K562 (cell line): ENCODE measurements at regions not wholly inside any gene's neighbourhood (a gene's known extent, or its start where the extent isn't known, plus 50 kb on each side); places are given as distances from the start of the nearest gene placed in this dataset.

Experiments
- ATAC-seq: fragments of 200-7000 bp; cut with Tn5 transposase; 3 replicates; pipeline ENCODE4 v1.9.1; 2020; ENCODE audit warnings: moderate library complexity
- BruUV-seq: library from RNA; stranded (reverse); fragments of 400-500 nt; replicated peaks from 2 replicates; lab custom pipeline; 2021; lab: Mats Ljungman, UMichigan
- CTCF ChIA-PET: fragments of 300-600 bp; formaldehyde crosslinking; extraction: SDS; loops from one replicate; lab custom pipeline; 2021; ENCODE audit warnings: low intra/inter-chr PET ratio; lab: Yijun Ruan, JAX
- POLR2A ChIA-PET: fragments of 300-600, 350-650 bp; sonication (Branson Sonifier 250); formaldehyde crosslinking; extraction: SDS; loops from one replicate; lab custom pipeline; 2021; ENCODE audit warnings: antibody characterized with exemption, inconsistent platforms; lab: Yijun Ruan, JAX
- DNase-seq, 4 experiments: peaks; one replicate each; pipeline versions ENCODE4 v3.0.0 to v3.0.0-alpha.2; 2011 to 2018; ENCODE audit warnings: low spot score in 3 of 4, mixed read lengths in 3 of 4; ENCODE audit errors: extremely low read depth in 1 of 4
- FAIRE-seq: peaks from 2 replicates; lab custom pipeline; 2011; peaks lifted over from hg19 to GRCh38; lab: Jason Lieb, UNC
- H2AFZ ChIP-seq: 2 replicates; pipeline ENCODE4 v1.6.0; 2011; ENCODE audit warnings: low read depth, low read length, control low read depth, inconsistent platforms
- H3K27ac ChIP-seq: fragments of 200-600 bp; 3 replicates; pipeline ENCODE4 v1.8.0; 2011; ENCODE audit warnings: low read depth, mild to moderate bottlenecking, control low read depth, inconsistent platforms, low read length, moderate library complexity, mixed read lengths; ENCODE audit errors: extremely low read depth
- H3K27me3 ChIP-seq, 2 experiments: fragments of 300-600 bp in 1 of 2; 2 replicates in 1 of 2; 3 replicates in 1 of 2; pipeline versions ENCODE4 v1.6.0 to v1.8.0; 2011; ENCODE audit warnings: inconsistent platforms in 2 of 2, low read length in 2 of 2, mild to moderate bottlenecking in 1 of 2, mixed read lengths in 1 of 2, moderate library complexity in 1 of 2; ENCODE audit not compliant: control insufficient read depth in 2 of 2, insufficient read depth in 2 of 2
- H3K36me3 ChIP-seq: fragments of 300-600 bp; 3 replicates; pipeline ENCODE4 v1.8.0; 2011; ENCODE audit warnings: mild to moderate bottlenecking, low read length, inconsistent platforms; ENCODE audit not compliant: control insufficient read depth, insufficient read depth
- H3K4me1 ChIP-seq, 2 experiments: fragments of 200-600 bp in 1 of 2; replicated peaks in 1 of 2; 2 replicates in 1 of 2; 3 replicates in 1 of 2; pipeline versions ENCODE4 v1.5.1 to v1.8.0; 2011; ENCODE audit warnings: inconsistent platforms in 2 of 2, low read length in 2 of 2, mild to moderate bottlenecking in 1 of 2, mixed read lengths in 1 of 2, moderate library complexity in 1 of 2; ENCODE audit not compliant: control insufficient read depth in 2 of 2, insufficient read depth in 2 of 2
- H3K4me2 ChIP-seq: 2 replicates; pipeline ENCODE4 v1.6.1; 2011; ENCODE audit warnings: low read length, control low read depth, inconsistent platforms, mixed read lengths; ENCODE audit not compliant: insufficient read depth
- H3K4me3 ChIP-seq: fragments of 200-600 bp; sonication (generic), shearing (Covaris generic); 2 replicates; pipeline ENCODE4 v1.5.1; 2016; ENCODE audit warnings: control low read depth, inconsistent platforms
- H3K79me2 ChIP-seq: fragments of 200-600 bp; 3 replicates; pipeline ENCODE4 v1.8.0; 2011; ENCODE audit warnings: low read length, inconsistent platforms; ENCODE audit not compliant: control insufficient read depth, insufficient read depth
- H3K9ac ChIP-seq, 2 experiments: 2 replicates each; pipeline versions ENCODE4 v1.6.0 to v1.6.1; 2011; ENCODE audit warnings: low read depth in 2 of 2, low read length in 2 of 2, control low read depth in 1 of 2, inconsistent platforms in 1 of 2, mild to moderate bottlenecking in 1 of 2, mixed read lengths in 1 of 2; ENCODE audit not compliant: insufficient read depth in 1 of 2
- H3K9me1 ChIP-seq: one replicate; pipeline ENCODE4 v1.6.0; 2011; ENCODE audit warnings: inconsistent platforms, mild to moderate bottlenecking, low read length, moderate library complexity; ENCODE audit not compliant: control insufficient read depth, insufficient read depth
- H3K9me3 ChIP-seq: replicated peaks from 2 replicates; pipeline ENCODE4 v1.5.1; 2011; ENCODE audit warnings: low read depth, low read length, inconsistent platforms; ENCODE audit not compliant: control insufficient read depth, insufficient read depth
- H4K20me1 ChIP-seq: replicated peaks from 2 replicates; pipeline ENCODE4 v1.6.1; 2011; ENCODE audit warnings: low read length, inconsistent platforms, mixed read lengths; ENCODE audit not compliant: control insufficient read depth, insufficient read depth
- IRF2 ChIP-seq: sonication (generic); formaldehyde crosslinking; IDR thresholded peaks from 2 replicates; pipeline ENCODE4 v1.8.1; 2022; ENCODE audit warnings: mild to moderate bottlenecking, missing genetic modification reagents
- KAT8 ChIP-seq: fragments of 450-650 bp; IDR thresholded peaks from 2 replicates; pipeline ENCODE4 v1.6.1; 2016; ENCODE audit warnings: low read depth, mild to moderate bottlenecking
- KLF10 ChIP-seq: fragments of 250-450 bp; sonication (Bioruptor Pico); IDR thresholded peaks from 2 replicates; pipeline ENCODE4 v1.6.1; 2021; ENCODE audit warnings: matching md5 sums
- MEF2A ChIP-seq: IDR thresholded peaks from 2 replicates; pipeline ENCODE4 v1.6.1; 2011; ENCODE audit warnings: low read depth, mild to moderate bottlenecking, low read length, moderate library complexity; ENCODE audit not compliant: control insufficient read depth
- NFRKB ChIP-seq: fragments of 450-650 bp; IDR thresholded peaks from 2 replicates; pipeline ENCODE4 v1.6.1; 2016; ENCODE audit warnings: low read depth
- PATZ1 ChIP-seq: fragments of 250-450 bp; sonication (Bioruptor Pico); IDR thresholded peaks from 2 replicates; pipeline ENCODE4 v1.5.0; 2020; ENCODE audit warnings: mild to moderate bottlenecking, borderline replicate concordance
- PURB ChIP-seq: sonication (generic); formaldehyde crosslinking; IDR thresholded peaks from 2 replicates; pipeline ENCODE4 v1.9.0; 2021; ENCODE audit warnings: low read depth, mild to moderate bottlenecking, missing genetic modification reagents
- RFX1 ChIP-seq: fragments of 450-650 bp; IDR thresholded peaks from 2 replicates; pipeline ENCODE4 v1.6.1; 2016; ENCODE audit warnings: mild to moderate bottlenecking, moderate library complexity
- SP2 ChIP-seq: IDR thresholded peaks from 2 replicates; pipeline ENCODE4 v1.6.1; 2011; ENCODE audit warnings: mild to moderate bottlenecking, low read depth, low read length, moderate library complexity; ENCODE audit not compliant: poor library complexity, severe bottlenecking; ENCODE audit errors: extremely low read depth
- SPI1 ChIP-seq: IDR thresholded peaks from 2 replicates; pipeline ENCODE4 v1.6.1; 2011; ENCODE audit warnings: low read depth, low read length, control low read depth, borderline replicate concordance
- STAG1 ChIP-seq: sonication (generic); formaldehyde crosslinking; IDR thresholded peaks from 2 replicates; pipeline ENCODE4 v1.5.0; 2020; ENCODE audit warnings: missing genetic modification reagents, borderline replicate concordance
- ZNF197 ChIP-seq: fragments of 200-800 bp; sonication (Bioruptor generic); IDR thresholded peaks from 2 replicates; pipeline ENCODE4 v1.6.1; 2016; ENCODE audit warnings: low read depth, missing genetic modification characterization, missing compliant biosample characterization
- ZNF224 ChIP-seq: sonication (generic); formaldehyde crosslinking; IDR thresholded peaks from 2 replicates; pipeline ENCODE4 v1.8.0; 2022; ENCODE audit warnings: mild to moderate bottlenecking, missing genetic modification reagents
- ZNF280B ChIP-seq: fragments of 250-450 bp; sonication (Bioruptor Pico); IDR thresholded peaks from 2 replicates; pipeline ENCODE4 v1.5.1; 2021; ENCODE audit warnings: mild to moderate bottlenecking
- ZNF311 ChIP-seq: fragments of 250-450 bp; sonication (Bioruptor Pico); IDR thresholded peaks from 2 replicates; pipeline ENCODE4 v1.4.0; 2020; ENCODE audit warnings: mild to moderate bottlenecking, moderate library complexity
- ZNF408 ChIP-seq: fragments of 250-450 bp; sonication (Bioruptor Pico); IDR thresholded peaks from 2 replicates; pipeline ENCODE4 v1.4.0; 2020; ENCODE audit warnings: low read depth, mild to moderate bottlenecking, moderate library complexity
- WGBS: fragments of 100-300 bp; shearing (Covaris generic); methylation state at CpG from one replicate; pipeline ENCODE4 v1.1.6; 2016; ENCODE audit warnings: low coverage, mixed read lengths; ENCODE audit not compliant: insufficient coverage; ENCODE audit errors: missing lambda C conversion rate; 5-methylcytosine and 5-hydroxymethylcytosine counted together
- in situ Hi-C: fragments of 300-500 bp; cut with MboI; formaldehyde crosslinking; loops from 4 replicates; pipeline ENCODE4 v1.15.0; 2018; ENCODE audit warnings: inconsistent platforms, mixed read lengths
- intact Hi-C: fragments of 100-400 bp; cut with micrococcal nuclease; formaldehyde crosslinking; loops from 2 replicates; pipeline ENCODE4 v1.14.2; 2022

GRCh38 chr11:14585438-14585837 lies 58.2 kb upstream of the PDE3B start:
- ATAC-seq, result no peak
- intact Hi-C loops (no loop called here), in situ Hi-C loops (no loop called here)
- no peaks in the 10 kb centered on the region for H3K9me3 ChIP-seq
- no peak overlapping the region for H3K9ac ChIP-seq
- no peaks in the 10 kb centered on the region for H3K9me1 ChIP-seq
- H3K36me3 ChIP-seq, result peaks cover 43% of the 10 kb centered on the region; the same call in 2 of the 3 replicates
- TF ChIP-seq ZNF408 (CRISPR knock-in tag) (no peak), NFRKB (no peak), ZNF311 (no peak), ZNF224 (CRISPR knock-in tag) (no peak), KLF10 (CRISPR knock-in tag) (no peak), PURB (no peak)
- WGBS, result 90% methylated on average over 2 of the region's 2 CpGs
- H3K27me3 ChIP-seq, result no peaks in the 10 kb centered on the region
- POLR2A ChIA-PET, result no interaction called here
- BruUV-seq, result no TSS peak
- no peaks in the 10 kb centered on the region for H3K79me2 ChIP-seq
- FAIRE-seq, result no peak
- H2AFZ ChIP-seq, result no peak overlapping the region
- no peaks in the 10 kb centered on the region for H3K4me1 ChIP-seq
- DNase-seq, result no peak
- H3K27ac ChIP-seq, result no peak overlapping the region
- CTCF ChIA-PET, result no interaction called here
- no peak overlapping the region for H3K4me3 ChIP-seq
- no peak overlapping the region for H3K4me2 ChIP-seq
- no peaks in the 10 kb centered on the region for H4K20me1 ChIP-seq

GRCh38 chr11:14587258-14587657 lies 56.3 kb upstream of the PDE3B start:
- no peak overlapping the region for H3K9ac ChIP-seq
- in situ Hi-C loops, result no loop called here
- intact Hi-C loops, result no loop called here
- FAIRE-seq (no peak), ATAC-seq (no peak), DNase-seq (no peak)
- no TSS peak for BruUV-seq
- no peaks in the 10 kb centered on the region; a peak in 1 of 5 replicates for H3K4me1 ChIP-seq
- ChIA-PET CTCF (no interaction called here), POLR2A (no interaction called here)
- peaks cover 44% of the 10 kb centered on the region; the same call in 2 of the 3 replicates for H3K36me3 ChIP-seq
- H2AFZ ChIP-seq, result no peak overlapping the region
- no peaks in the 10 kb centered on the region for H3K9me1 ChIP-seq
- H3K4me2 ChIP-seq, result no peak overlapping the region
- H3K27ac ChIP-seq, result no peak overlapping the region
- no peak overlapping the region for H3K4me3 ChIP-seq
- 65% methylated on average over 2 of the region's 2 CpGs for WGBS
- no peaks in the 10 kb centered on the region for H4K20me1 ChIP-seq
- no peaks in the 10 kb centered on the region for H3K79me2 ChIP-seq
- H3K9me3 ChIP-seq, result no peaks in the 10 kb centered on the region
- H3K27me3 ChIP-seq, result no peaks in the 10 kb centered on the region
- no peak for TF ChIP-seq KAT8
- TF ChIP-seq STAG1 (CRISPR knock-in tag), result no peak
- no peak for TF ChIP-seq SP2
- no peak for TF ChIP-seq SPI1
- TF ChIP-seq PATZ1 (CRISPR knock-in tag), result no peak
- no peak for TF ChIP-seq IRF2 (CRISPR knock-in tag)
- TF ChIP-seq RFX1, result no peak
- no peak for TF ChIP-seq ZNF280B (CRISPR knock-in tag)
- no peak for TF ChIP-seq ZNF197 (CRISPR knock-in tag)
- no peak for TF ChIP-seq MEF2A
